ENCODE measurements at regions not wholly inside any gene's neighbourhood (a gene's known extent, or its start where the extent isn't known, plus 50 kb on each side); places are given as distances from the start of the nearest gene placed in this dataset.

DNA sequence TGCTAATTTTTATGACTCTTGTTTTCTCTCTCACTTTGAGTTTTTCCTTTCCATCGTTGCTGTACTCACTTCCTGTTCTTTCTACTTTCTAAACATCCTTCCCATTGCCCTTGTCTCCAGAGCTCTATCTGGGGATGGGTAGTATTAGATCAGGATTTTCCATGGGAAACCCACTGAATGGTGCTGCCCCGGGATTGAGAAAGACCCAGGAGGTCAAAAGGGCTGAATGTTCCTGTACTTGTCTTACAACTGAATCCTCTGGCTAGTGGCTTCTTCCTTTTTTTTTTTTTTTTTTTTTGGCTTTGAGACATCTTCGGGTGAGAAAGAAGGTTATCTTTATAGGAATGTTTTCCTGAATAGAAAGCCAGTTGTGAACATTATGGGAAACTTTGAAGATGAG, 364.8 kb upstream of the SLC14A2 start:
- POLR2A ChIA-PET, result no interaction called here
- Histone ChIP-seq H3K27me3 (ENCODE audit: control insufficient read depth in 2 of 2, insufficient read depth in 2 of 2, low read length in 2 of 2) (no peaks in the 10 kb centered on the region), H3K4me3 (replicated peaks in 1 of 3; ENCODE audit: insufficient read depth in 1 of 3, low read depth in 1 of 3, low read length in 3 of 3) (no peak overlapping the region), H3K4me1 (ENCODE audit: control insufficient read depth, extremely low read depth, insufficient read depth, low read length) (no peaks in the 10 kb centered on the region), H3K9me3 (replicated peaks; ENCODE audit: control insufficient read depth, insufficient read depth, low read length) (no peaks in the 10 kb centered on the region), H3K27ac (ENCODE audit: insufficient read depth, low read depth, low read length) (no peak overlapping the region), H2AFZ (ENCODE audit: low read depth, low read length) (no peak overlapping the region), H3K79me2 (ENCODE audit: control insufficient read depth, insufficient read depth, low read length) (no peaks in the 10 kb centered on the region), H3K4me2 (ENCODE audit: insufficient read depth, low read length) (no peak overlapping the region), H3K36me3 (ENCODE audit: control insufficient read depth in 2 of 2, extremely low read depth in 1 of 2, insufficient read depth in 2 of 2, low read length in 2 of 2) (no peaks in the 10 kb centered on the region), H3K9ac (replicated peaks; ENCODE audit: extremely low read depth, insufficient read depth, low read length) (no peak overlapping the region), H4K20me1 (replicated peaks; ENCODE audit: control insufficient read depth, extremely low read depth, insufficient read depth, low read length) (no peaks in the 10 kb centered on the region), H3K9me1 (replicated peaks; ENCODE audit: control insufficient read depth, extremely low read depth, insufficient read depth, low read length) (no peaks in the 10 kb centered on the region)
- intact Hi-C loops (cut with micrococcal nuclease), result no loop called here
- DNase-seq (ENCODE audit: low read depth, low spot score) (no peak), FAIRE-seq (no peak)
- dilution Hi-C loops (cut with MboI; ENCODE audit: extremely low pct_ligation_motif_present, low sequenced_read_pairs), result no loop called here
- no TSS peak for BruUV-seq (replicated peaks)
- CTCF ChIA-PET, result no interaction called here
- TF ChIP-seq, protein P1, sequence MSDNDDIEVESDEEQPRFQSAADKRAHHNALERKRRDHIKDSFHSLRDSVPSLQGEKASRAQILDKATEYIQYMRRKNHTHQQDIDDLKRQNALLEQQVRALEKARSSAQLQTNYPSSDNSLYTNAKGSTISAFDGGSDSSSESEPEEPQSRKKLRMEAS (IDR thresholded peaks at IDR 0.05; ENCODE audit: insufficient read depth, insufficient read length), result no peak
- TF ChIP-seq, protein P2, sequence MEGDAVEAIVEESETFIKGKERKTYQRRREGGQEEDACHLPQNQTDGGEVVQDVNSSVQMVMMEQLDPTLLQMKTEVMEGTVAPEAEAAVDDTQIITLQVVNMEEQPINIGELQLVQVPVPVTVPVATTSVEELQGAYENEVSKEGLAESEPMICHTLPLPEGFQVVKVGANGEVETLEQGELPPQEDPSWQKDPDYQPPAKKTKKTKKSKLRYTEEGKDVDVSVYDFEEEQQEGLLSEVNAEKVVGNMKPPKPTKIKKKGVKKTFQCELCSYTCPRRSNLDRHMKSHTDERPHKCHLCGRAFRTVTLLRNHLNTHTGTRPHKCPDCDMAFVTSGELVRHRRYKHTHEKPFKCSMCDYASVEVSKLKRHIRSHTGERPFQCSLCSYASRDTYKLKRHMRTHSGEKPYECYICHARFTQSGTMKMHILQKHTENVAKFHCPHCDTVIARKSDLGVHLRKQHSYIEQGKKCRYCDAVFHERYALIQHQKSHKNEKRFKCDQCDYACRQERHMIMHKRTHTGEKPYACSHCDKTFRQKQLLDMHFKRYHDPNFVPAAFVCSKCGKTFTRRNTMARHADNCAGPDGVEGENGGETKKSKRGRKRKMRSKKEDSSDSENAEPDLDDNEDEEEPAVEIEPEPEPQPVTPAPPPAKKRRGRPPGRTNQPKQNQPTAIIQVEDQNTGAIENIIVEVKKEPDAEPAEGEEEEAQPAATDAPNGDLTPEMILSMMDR (IDR thresholded peaks at IDR 0.05; ENCODE audit: extremely low read depth in 1 of 2, insufficient read depth in 1 of 2, low read depth in 1 of 2, low read length in 2 of 2), result no peak
- TF ChIP-seq POLR2AphosphoS5 (IDR thresholded peaks at IDR 0.05; ENCODE audit: insufficient read depth, low read depth, low read length), result no peak
- TF ChIP-seq MYC (IDR thresholded peaks at IDR 0.05; ENCODE audit: low read depth, low read length), result no peak
- TF ChIP-seq GATA2 (IDR thresholded peaks at IDR 0.05; ENCODE audit: insufficient read depth, insufficient read length, low read depth, low read length), result no peak
- TF ChIP-seq EZH2 (IDR thresholded peaks at IDR 0.05; ENCODE audit: borderline replicate concordance, low read depth, low read length, severe bottlenecking), result no peak
- no peak for TF ChIP-seq POLR2A (IDR thresholded peaks at IDR 0.05; ENCODE audit: low read depth, low read length)
- TF ChIP-seq FOS (IDR thresholded peaks at IDR 0.05; ENCODE audit: borderline replicate concordance, insufficient read depth, low read length), result no peak
- no peak for TF ChIP-seq JUN (IDR thresholded peaks at IDR 0.05; ENCODE audit: borderline replicate concordance, insufficient read depth, insufficient read length, low read depth)

Measured in endothelial cell of umbilical vein (primary cell).